ENCODE measurements at regions not wholly inside any gene's neighbourhood (a gene's known extent, or its start where the extent isn't known, plus 50 kb on each side); places are given as distances from the start of the nearest gene placed in this dataset.

GRCh38 chr3:178277605-178278004, 258.6 kb upstream of the KCNMB2 start:
- CTCF ChIA-PET: no interaction called here
- Mint-ChIP-seq H3K4me1 (no peaks in the 10 kb centered on the region), H3K27me3 (no peaks in the 10 kb centered on the region), H3K9me3 (peaks cover 12% of the 10 kb centered on the region), H3K4me3 (no peak overlapping the region), H3K27ac (no peak overlapping the region), H3K36me3 (ENCODE audit: low read depth) (no peaks in the 10 kb centered on the region)
- no peak for DNase-seq
- POLR2A ChIA-PET: no interaction called here

GRCh38 chr3:178283561-178283960, 252.7 kb upstream of the KCNMB2 start:
- Mint-ChIP-seq H3K36me3 (ENCODE audit: low read depth) (no peaks in the 10 kb centered on the region), H3K4me1 (no peaks in the 10 kb centered on the region), H3K4me3 (no peak overlapping the region), H3K27ac (no peak overlapping the region), H3K9me3 (peaks cover 11% of the 10 kb centered on the region), H3K27me3 (no peaks in the 10 kb centered on the region)
- ChIA-PET CTCF (no interaction called here), POLR2A (no interaction called here)
- DNase-seq: no peak

GRCh38 chr3:178284181-178284580, 252.1 kb upstream of the KCNMB2 start:
- DNase-seq: no peak
- Mint-ChIP-seq H3K36me3 (ENCODE audit: low read depth) (no peaks in the 10 kb centered on the region), H3K9me3 (peaks cover 10% of the 10 kb centered on the region), H3K4me3 (no peak overlapping the region), H3K4me1 (no peaks in the 10 kb centered on the region), H3K27ac (no peak overlapping the region), H3K27me3 (no peaks in the 10 kb centered on the region)
- ChIA-PET CTCF (no interaction called here), POLR2A (no interaction called here)

- ChIA-PET POLR2A (no interaction called here), CTCF (no interaction called here)
- no peak for DNase-seq
Observed at GRCh38 chr3:178288074-178288473, 248.2 kb upstream of the KCNMB2 start.

GRCh38 chr3:178289544-178290160, 246.6 kb upstream of the KCNMB2 start:
- no peaks in the 10 kb centered on the region for H3K27me3 Mint-ChIP-seq
- no peak overlapping the region for H3K27ac Mint-ChIP-seq
- ChIA-PET CTCF (no interaction called here), POLR2A (no interaction called here)
- H3K4me1 Mint-ChIP-seq: no peaks in the 10 kb centered on the region
- no peaks in the 10 kb centered on the region for H3K36me3 Mint-ChIP-seq (ENCODE audit: low read depth)
- H3K4me3 Mint-ChIP-seq: no peak overlapping the region
- DNase-seq: no peak
- H3K9me3 Mint-ChIP-seq: peaks cover 4% of the 10 kb centered on the region

More at GRCh38 chr3:178288074-178288473, 248.2 kb upstream of the KCNMB2 start:
- peaks cover 4% of the 10 kb centered on the region for H3K9me3 Mint-ChIP-seq
- no peak overlapping the region for H3K4me3 Mint-ChIP-seq
- H3K27me3 Mint-ChIP-seq: no peaks in the 10 kb centered on the region
- H3K27ac Mint-ChIP-seq: no peak overlapping the region
- no peaks in the 10 kb centered on the region for H3K36me3 Mint-ChIP-seq (ENCODE audit: low read depth)
- H3K4me1 Mint-ChIP-seq: no peaks in the 10 kb centered on the region

GRCh38 chr3:178291574-178292370, 244.5 kb upstream of the KCNMB2 start:
- H3K27me3 Mint-ChIP-seq: no peaks in the 10 kb centered on the region
- no peaks in the 10 kb centered on the region for H3K36me3 Mint-ChIP-seq (ENCODE audit: low read depth)
- no peak overlapping the region for H3K27ac Mint-ChIP-seq
- ChIA-PET POLR2A (no interaction called here), CTCF (no interaction called here)
- no peak for DNase-seq
- no peaks in the 10 kb centered on the region for H3K4me1 Mint-ChIP-seq
- H3K4me3 Mint-ChIP-seq: no peak overlapping the region
- peaks cover 4% of the 10 kb centered on the region for H3K9me3 Mint-ChIP-seq

GRCh38 chr3:178295292-178295912, 240.8 kb upstream of the KCNMB2 start:
- Mint-ChIP-seq H3K4me3 (no peak overlapping the region), H3K27ac (no peak overlapping the region), H3K27me3 (no peaks in the 10 kb centered on the region), H3K36me3 (ENCODE audit: low read depth) (no peaks in the 10 kb centered on the region), H3K9me3 (no peaks in the 10 kb centered on the region), H3K4me1 (no peaks in the 10 kb centered on the region)
- no peak for DNase-seq
- CTCF ChIA-PET: interaction anchor here (1.6 kb wide), 1 partner anchor 51 kb away, joined by 3 read pairs; no protein-coding TSS in a partner anchor
- POLR2A ChIA-PET: no interaction called here

- Mint-ChIP-seq H3K4me3 (no peak overlapping the region), H3K36me3 (ENCODE audit: low read depth) (no peaks in the 10 kb centered on the region), H3K4me1 (no peaks in the 10 kb centered on the region), H3K9me3 (no peaks in the 10 kb centered on the region), H3K27ac (no peak overlapping the region), H3K27me3 (no peaks in the 10 kb centered on the region)
- POLR2A ChIA-PET: no interaction called here
- DNase-seq: no peak
- CTCF ChIA-PET: no interaction called here
Observed at GRCh38 chr3:178297199-178297598, 239.0 kb upstream of the KCNMB2 start.

GRCh38 chr3:178297740-178298139, 238.5 kb upstream of the KCNMB2 start:
- POLR2A ChIA-PET: no interaction called here
- CTCF ChIA-PET: no interaction called here
- no peaks in the 10 kb centered on the region for H3K27me3 Mint-ChIP-seq

GRCh38 chr3:178300441-178300959, 235.7 kb upstream of the KCNMB2 start:
- Mint-ChIP-seq H3K4me1 (no peaks in the 10 kb centered on the region), H3K4me3 (no peak overlapping the region), H3K36me3 (ENCODE audit: low read depth) (no peaks in the 10 kb centered on the region), H3K27me3 (no peaks in the 10 kb centered on the region), H3K9me3 (no peaks in the 10 kb centered on the region), H3K27ac (no peak overlapping the region)
- ChIA-PET CTCF (no interaction called here), POLR2A (no interaction called here)
- DNase-seq: no peak

More at GRCh38 chr3:178297740-178298139, 238.5 kb upstream of the KCNMB2 start:
- H3K27ac Mint-ChIP-seq: no peak overlapping the region
- no peaks in the 10 kb centered on the region for H3K36me3 Mint-ChIP-seq (ENCODE audit: low read depth)
- no peaks in the 10 kb centered on the region for H3K4me1 Mint-ChIP-seq
- H3K4me3 Mint-ChIP-seq: no peak overlapping the region
- H3K9me3 Mint-ChIP-seq: no peaks in the 10 kb centered on the region
- DNase-seq: no peak

GRCh38 chr3:178302966-178303930, 233.0 kb upstream of the KCNMB2 start:
- Mint-ChIP-seq H3K27ac (no peak overlapping the region), H3K36me3 (ENCODE audit: low read depth) (no peaks in the 10 kb centered on the region), H3K9me3 (no peaks in the 10 kb centered on the region), H3K4me1 (no peaks in the 10 kb centered on the region), H3K27me3 (no peaks in the 10 kb centered on the region), H3K4me3 (no peak overlapping the region)
- ChIA-PET POLR2A (no interaction called here), CTCF (no interaction called here)
- no peak for DNase-seq

GRCh38 chr3:178304758-178305467, 231.3 kb upstream of the KCNMB2 start:
- Mint-ChIP-seq H3K36me3 (ENCODE audit: low read depth) (no peaks in the 10 kb centered on the region), H3K9me3 (no peaks in the 10 kb centered on the region), H3K27me3 (no peaks in the 10 kb centered on the region), H3K4me1 (peaks cover 2% of the 10 kb centered on the region), H3K4me3 (no peak overlapping the region), H3K27ac (no peak overlapping the region)
- ChIA-PET CTCF (no interaction called here), POLR2A (no interaction called here)
- DNase-seq: no peak
